PC-3 (cell line): ENCODE measurements at regions not wholly inside any gene's neighbourhood (a gene's known extent, or its start where the extent isn't known, plus 50 kb on each side); places are given as distances from the start of the nearest gene placed in this dataset.

Source experiments
- CTCF ChIP-seq: fragments of 300-600 bp; sonication (generic); conservative IDR thresholded peaks from 2 replicates; pipeline ENCODE4 v1.5.1; 2017; ENCODE audit warnings: antibody characterized with exemption, low read depth, mild to moderate bottlenecking, low read length
- EZH2 ChIP-seq: fragments of 300-600 bp; sonication (generic); IDR thresholded peaks from one replicate; pipeline ENCODE4 v1.6.1; 2017; ENCODE audit warnings: antibody characterized with exemption, mild to moderate bottlenecking, low read length; ENCODE audit not compliant: unreplicated experiment

DNA sequence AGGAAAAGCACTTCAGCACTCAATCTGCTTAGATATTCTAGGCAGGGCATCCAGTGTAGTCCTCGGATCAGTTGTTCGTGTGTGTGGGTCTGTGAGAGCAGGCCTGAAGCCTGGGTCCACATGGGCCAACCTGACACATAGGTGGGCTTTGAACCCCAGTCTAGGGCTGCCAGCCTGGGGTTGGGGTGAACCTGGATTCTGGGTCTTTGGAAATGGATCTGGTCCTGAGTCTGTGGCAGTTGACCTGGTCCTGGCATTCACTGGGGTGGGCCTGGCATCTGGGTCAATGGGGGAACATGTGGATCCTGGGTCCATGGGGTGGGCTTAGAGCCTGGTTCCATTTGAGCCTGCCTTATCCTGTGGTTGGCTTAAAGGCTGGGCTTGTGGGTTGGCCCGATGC, 492.6 kb upstream of the MAN1A1 start:
- TF ChIP-seq CTCF (no peak), EZH2 (no peak)
